ENCODE measurements at regions not wholly inside any gene's neighbourhood (a gene's known extent, or its start where the extent isn't known, plus 50 kb on each side); places are given as distances from the start of the nearest gene placed in this dataset.

- H3K36me3 Mint-ChIP-seq, result no peaks in the 10 kb centered on the region
- H3K4me3 ChIP-seq (replicated peaks in 1 of 3; ENCODE audit: low read depth in 2 of 3, low read length in 3 of 3), result no peak overlapping the region
- H3K36me3 ChIP-seq (replicated peaks in 1 of 2; ENCODE audit: control insufficient read depth in 1 of 2, insufficient read depth in 2 of 2, low read length in 2 of 2), result no peaks in the 10 kb centered on the region
- no peaks in the 10 kb centered on the region for H3K79me2 ChIP-seq (ENCODE audit: insufficient read depth, low read length)
- H3K9ac ChIP-seq (ENCODE audit: insufficient read depth, low read length, poor library complexity, severe bottlenecking), result no peak overlapping the region
- TF ChIP-seq, protein P1, sequence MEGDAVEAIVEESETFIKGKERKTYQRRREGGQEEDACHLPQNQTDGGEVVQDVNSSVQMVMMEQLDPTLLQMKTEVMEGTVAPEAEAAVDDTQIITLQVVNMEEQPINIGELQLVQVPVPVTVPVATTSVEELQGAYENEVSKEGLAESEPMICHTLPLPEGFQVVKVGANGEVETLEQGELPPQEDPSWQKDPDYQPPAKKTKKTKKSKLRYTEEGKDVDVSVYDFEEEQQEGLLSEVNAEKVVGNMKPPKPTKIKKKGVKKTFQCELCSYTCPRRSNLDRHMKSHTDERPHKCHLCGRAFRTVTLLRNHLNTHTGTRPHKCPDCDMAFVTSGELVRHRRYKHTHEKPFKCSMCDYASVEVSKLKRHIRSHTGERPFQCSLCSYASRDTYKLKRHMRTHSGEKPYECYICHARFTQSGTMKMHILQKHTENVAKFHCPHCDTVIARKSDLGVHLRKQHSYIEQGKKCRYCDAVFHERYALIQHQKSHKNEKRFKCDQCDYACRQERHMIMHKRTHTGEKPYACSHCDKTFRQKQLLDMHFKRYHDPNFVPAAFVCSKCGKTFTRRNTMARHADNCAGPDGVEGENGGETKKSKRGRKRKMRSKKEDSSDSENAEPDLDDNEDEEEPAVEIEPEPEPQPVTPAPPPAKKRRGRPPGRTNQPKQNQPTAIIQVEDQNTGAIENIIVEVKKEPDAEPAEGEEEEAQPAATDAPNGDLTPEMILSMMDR (IDR thresholded peaks at IDR 0.05), result no peak
- DNase-seq, result no peak
- no peak overlapping the region for H3K4me2 ChIP-seq (replicated peaks; ENCODE audit: extremely low read depth, low read length, poor library complexity, severe bottlenecking)
- no peaks in the 10 kb centered on the region for H4K20me1 ChIP-seq (ENCODE audit: insufficient read depth, low read length)
- peaks cover 0 to 3% of the 10 kb centered on the region in 2 donors for H3K9me3 ChIP-seq (replicated peaks in 1 of 2; ENCODE audit: control insufficient read depth in 1 of 2, insufficient read depth in 1 of 2, low read length in 2 of 2)
- H3K27me3 Mint-ChIP-seq (ENCODE audit: low read depth in 3 of 3), result peaks cover 1 to 4% (median 3%) of the 10 kb centered on the region in 3 donors
- H3K9me3 Mint-ChIP-seq, result peaks cover 0 to 6% (median 3%) of the 10 kb centered on the region in 7 donors
- no peak overlapping the region for H3K4me3 Mint-ChIP-seq
- no peaks in the 10 kb centered on the region for H3K27me3 ChIP-seq (ENCODE audit: control insufficient read depth in 2 of 2, insufficient read depth in 2 of 2, low read length in 2 of 2)
- no peak overlapping the region for H3K27ac Mint-ChIP-seq
- H3K4me1 ChIP-seq (ENCODE audit: control insufficient read depth in 1 of 2, insufficient read depth in 2 of 2, low read length in 2 of 2), result no peaks in the 10 kb centered on the region
- H3K27ac ChIP-seq (ENCODE audit: low read depth in 1 of 2, low read length in 2 of 2), result no peak overlapping the region
- H2AFZ ChIP-seq (ENCODE audit: insufficient read depth, low read depth, low read length, poor library complexity, severe bottlenecking), result no peak overlapping the region
- no peaks in the 10 kb centered on the region for H3K4me1 Mint-ChIP-seq
- intact Hi-C loops (cut with micrococcal nuclease), result no loop called here
Observed at GRCh38 chr2:66198873-66199272, 236.1 kb upstream of the MEIS1 start.

- H3K27ac ChIP-seq (ENCODE audit: low read depth in 1 of 2, low read length in 2 of 2), result no peak overlapping the region
- H3K4me2 ChIP-seq (replicated peaks; ENCODE audit: extremely low read depth, low read length, poor library complexity, severe bottlenecking), result no peak overlapping the region
- H3K4me1 ChIP-seq (ENCODE audit: control insufficient read depth in 1 of 2, insufficient read depth in 2 of 2, low read length in 2 of 2), result peaks cover 3 to 9% of the 10 kb centered on the region in 2 donors
- no peak overlapping the region for H2AFZ ChIP-seq (ENCODE audit: insufficient read depth, low read depth, low read length, poor library complexity, severe bottlenecking)
- intact Hi-C loops (cut with micrococcal nuclease), result no loop called here
- no peak overlapping the region for H3K9ac ChIP-seq (ENCODE audit: insufficient read depth, low read length, poor library complexity, severe bottlenecking)
- no peaks in the 10 kb centered on the region for H3K79me2 ChIP-seq (ENCODE audit: insufficient read depth, low read length)
- Mint-ChIP-seq H3K27ac (no peak overlapping the region), H3K4me1 (peaks cover 11% of the 10 kb centered on the region), H3K4me3 (no peak overlapping the region), H3K27me3 (ENCODE audit: low read depth in 3 of 3) (peaks cover 0 to 5% (median 3%) of the 10 kb centered on the region in 3 donors), H3K9me3 (peaks cover 0 to 8% (median 0%) of the 10 kb centered on the region in 7 donors), H3K36me3 (no peaks in the 10 kb centered on the region)
- 91% methylated on average over 1 of the region's 2 CpGs for WGBS (ENCODE audit: insufficient coverage)
- H3K36me3 ChIP-seq (replicated peaks in 1 of 2; ENCODE audit: control insufficient read depth in 1 of 2, insufficient read depth in 2 of 2, low read length in 2 of 2), result no peaks in the 10 kb centered on the region
- no peak for DNase-seq
- H3K9me3 ChIP-seq (replicated peaks in 1 of 2; ENCODE audit: control insufficient read depth in 1 of 2, insufficient read depth in 1 of 2, low read length in 2 of 2), result no peaks in the 10 kb centered on the region
- no peaks in the 10 kb centered on the region for H3K27me3 ChIP-seq (ENCODE audit: control insufficient read depth in 2 of 2, insufficient read depth in 2 of 2, low read length in 2 of 2)
- TF ChIP-seq, protein P1 (IDR thresholded peaks at IDR 0.05), result no peak
- no peaks in the 10 kb centered on the region for H4K20me1 ChIP-seq (ENCODE audit: insufficient read depth, low read length)
- H3K4me3 ChIP-seq (replicated peaks in 1 of 3; ENCODE audit: low read depth in 2 of 3, low read length in 3 of 3), result no peak overlapping the region
Observed at GRCh38 chr2:66192888-66193287, 242.0 kb upstream of the MEIS1 start.

Data from CD14-positive monocyte (primary cell).